ENCODE measurements at regions not wholly inside any gene's neighbourhood (a gene's known extent, or its start where the extent isn't known, plus 50 kb on each side); places are given as distances from the start of the nearest gene placed in this dataset.

GRCh38 chr11:43582863-43583462 lies 97.6 kb upstream of the HSD17B12 start:
- H3K27ac ChIP-seq: no peak overlapping the region
- H3K36me3 ChIP-seq (ENCODE audit: low read depth, missing control alignments): no peaks in the 10 kb centered on the region
- 14 to 18% methylated on average over 26 of the region's 26 CpGs for WGBS, 2 donors
- no peaks in the 10 kb centered on the region for H3K9me3 ChIP-seq
- no peak for DNase-seq
- TF ChIP-seq POLR2A (IDR thresholded peaks at IDR 0.05) (no peak), CTCF (IDR thresholded peaks at IDR 0.05) (no peak)
- H3K27me3 ChIP-seq: no peaks in the 10 kb centered on the region
- intact Hi-C loops (cut with DNase I; ENCODE audit: low total_unique reads): no loop called here
- H3K4me3 ChIP-seq: no peak overlapping the region
- H3K4me1 ChIP-seq: peaks cover 12% of the 10 kb centered on the region

GRCh38 chr11:43583548-43583947 lies 97.0 kb upstream of the HSD17B12 start:
- intact Hi-C loops (cut with DNase I; ENCODE audit: low total_unique reads): no loop called here
- no peak for DNase-seq
- Histone ChIP-seq H3K4me3 (no peak overlapping the region), H3K4me1 (peaks cover 9% of the 10 kb centered on the region), H3K27ac (no peak overlapping the region), H3K27me3 (no peaks in the 10 kb centered on the region), H3K36me3 (ENCODE audit: low read depth, missing control alignments) (no peaks in the 10 kb centered on the region), H3K9me3 (no peaks in the 10 kb centered on the region)
- 23 to 33% methylated on average over 4 to 6 of the region's 6 CpGs for WGBS, 2 donors
- no peak for TF ChIP-seq CTCF (IDR thresholded peaks at IDR 0.05)
- no peak for TF ChIP-seq POLR2A (IDR thresholded peaks at IDR 0.05)

- Histone ChIP-seq H3K4me1 (peaks cover 7% of the 10 kb centered on the region), H3K27me3 (no peaks in the 10 kb centered on the region), H3K27ac (no peak overlapping the region), H3K9me3 (no peaks in the 10 kb centered on the region), H3K4me3 (no peak overlapping the region), H3K36me3 (ENCODE audit: low read depth, missing control alignments) (no peaks in the 10 kb centered on the region)
- 82 to 100% methylated on average over 1 of the region's 1 CpG for WGBS, 2 donors
- TF ChIP-seq POLR2A (IDR thresholded peaks at IDR 0.05): no peak
- TF ChIP-seq CTCF (IDR thresholded peaks at IDR 0.05): no peak
- intact Hi-C loops (cut with DNase I; ENCODE audit: low total_unique reads): no loop called here
- DNase-seq: no peak
Measured at GRCh38 chr11:43585877-43586608, 94.5 kb upstream of the HSD17B12 start.

GRCh38 chr11:43589601-43590250 lies 90.8 kb upstream of the HSD17B12 start:
- TF ChIP-seq POLR2A (IDR thresholded peaks at IDR 0.05): no peak
- TF ChIP-seq CTCF (IDR thresholded peaks at IDR 0.05): no peak
- no peaks in the 10 kb centered on the region for H3K27me3 ChIP-seq
- H3K27ac ChIP-seq: no peak overlapping the region
- no peak for DNase-seq
- no peaks in the 10 kb centered on the region for H3K36me3 ChIP-seq (ENCODE audit: low read depth, missing control alignments)
- no peaks in the 10 kb centered on the region for H3K4me1 ChIP-seq
- WGBS, 2 donors: 80 to 81% methylated on average over 5 of the region's 5 CpGs
- H3K4me3 ChIP-seq: no peak overlapping the region
- intact Hi-C loops (cut with DNase I; ENCODE audit: low total_unique reads): no loop called here
- no peaks in the 10 kb centered on the region for H3K9me3 ChIP-seq

Measured in testis (tissue), 2 donors.